GM23248 (cell line): ENCODE measurements at regions not wholly inside any gene's neighbourhood (a gene's known extent, or its start where the extent isn't known, plus 50 kb on each side); places are given as distances from the start of the nearest gene placed in this dataset.

Experiments used
- EZH2 ChIP-seq: fragments of 200-600 bp; sonication (generic); IDR thresholded peaks from 2 replicates; pipeline ENCODE4 v1.6.1; 2018; ENCODE audit warnings: antibody characterized with exemption, mild to moderate bottlenecking; ENCODE audit not compliant: insufficient read depth, poor library complexity, severe bottlenecking
- EZH2phosphoT487 ChIP-seq: fragments of 200-600 bp; sonication (generic); IDR thresholded peaks from 2 replicates; pipeline ENCODE4 v1.6.1; 2018; ENCODE audit warnings: antibody characterized with exemption, moderate library complexity, mild to moderate bottlenecking, low read depth; ENCODE audit not compliant: insufficient read depth

GRCh38 chr1:13956393-13956792, 256.4 kb downstream of the PRDM2 start:
- TF ChIP-seq EZH2 (no peak), EZH2phosphoT487 (no peak)
